Adrenal gland (tissue), 9 donors: ENCODE measurements at regions not wholly inside any gene's neighbourhood (a gene's known extent, or its start where the extent isn't known, plus 50 kb on each side); places are given as distances from the start of the nearest gene placed in this dataset.

ENCODE experiments used
- DNase-seq, 7 donors: peaks; one replicate each; pipeline ENCODE4 v3.0.0-alpha.2; 2019 to 2020
- H3K27ac ChIP-seq, 5 donors: fragments of 200-600 bp; sonication (generic) in 4 of 5; 1 replicate in 3 of 5; 2 replicates in 2 of 5; pipeline versions ENCODE4 v1.5.1 to v1.8.0; 2016 to 2020; ENCODE audit warnings: mild to moderate bottlenecking in 1 of 5
- H3K27me3 ChIP-seq: fragments of 200-600 bp; 2 replicates; pipeline ENCODE4 v1.8.0; 2021
- H3K36me3 ChIP-seq, 2 donors: fragments of 200-600 bp; replicated peaks in 1 of 2; 1 replicate in 1 of 2; 2 replicates in 1 of 2; pipeline versions ENCODE4 v1.5.1 to v1.8.0; 2018 to 2022
- H3K4me1 ChIP-seq, 2 donors: fragments of 200-600 bp; replicated peaks in 1 of 2; 1 replicate in 1 of 2; 2 replicates in 1 of 2; pipeline versions ENCODE4 v1.5.1 to v1.8.0; 2018 to 2021
- H3K4me3 ChIP-seq, 4 donors: fragments of 200-600 bp; sonication (generic) in 3 of 4; one replicate each; pipeline ENCODE4 v1.5.1; 2016 to 2018
- H3K9me3 ChIP-seq, 3 donors: fragments of 200-600 bp; sonication (generic) in 1 of 3; replicated peaks in 1 of 3; 1 replicate in 2 of 3; 2 replicates in 1 of 3; pipeline versions ENCODE4 v1.5.1 to v1.8.0; 2016 to 2021
- POLR2A ChIP-seq, 2 donors: fragments of 450-650 bp; IDR thresholded peaks; one replicate each; pipeline ENCODE4 v1.6.1; 2017; ENCODE audit warnings: antibody characterized with exemption in 2 of 2, mild to moderate bottlenecking in 2 of 2, moderate library complexity in 1 of 2
- WGBS, 4 donors: extraction: QIAGEN DNeasy Blood & Tissue Kit in 2 of 4; methylation state at CpG; one replicate each; pipeline versions ENCODE4 v1.1.5 to v1.1.7; 2013 to 2017; 5-methylcytosine and 5-hydroxymethylcytosine counted together
- intact Hi-C, 2 donors: fragments of 100-400 bp; cut with DNase I; formaldehyde crosslinking; loops; one replicate each; pipeline versions ENCODE4 v1.14.1 to v1.15.0; 2022 to 2023
- TF ChIP-seq, protein P1 (sequence below), 6 experiments: fragments of 450-650 bp in 4 of 6; fragments of 200-600 bp in 2 of 6; sonication (generic) in 1 of 6; IDR thresholded peaks; 1 replicate in 5 of 6; 2 replicates in 1 of 6; pipeline versions ENCODE4 v1.5.1 to v1.8.0; 2016 to 2021; ENCODE audit warnings: antibody characterized with exemption in 6 of 6, mild to moderate bottlenecking in 2 of 6, moderate library complexity in 1 of 6
- donor health status: healthy with polysubstance abuse.
- donor health status: Bipolar disorder and iron deficiency.
- donor health status: DM: yes; HTN: yes; CAD: no.
- donor health status: DM: no; HTN: no; CAD: no.
- donor health status: DM: no; HTN: no; CAD: no.

DNA sequence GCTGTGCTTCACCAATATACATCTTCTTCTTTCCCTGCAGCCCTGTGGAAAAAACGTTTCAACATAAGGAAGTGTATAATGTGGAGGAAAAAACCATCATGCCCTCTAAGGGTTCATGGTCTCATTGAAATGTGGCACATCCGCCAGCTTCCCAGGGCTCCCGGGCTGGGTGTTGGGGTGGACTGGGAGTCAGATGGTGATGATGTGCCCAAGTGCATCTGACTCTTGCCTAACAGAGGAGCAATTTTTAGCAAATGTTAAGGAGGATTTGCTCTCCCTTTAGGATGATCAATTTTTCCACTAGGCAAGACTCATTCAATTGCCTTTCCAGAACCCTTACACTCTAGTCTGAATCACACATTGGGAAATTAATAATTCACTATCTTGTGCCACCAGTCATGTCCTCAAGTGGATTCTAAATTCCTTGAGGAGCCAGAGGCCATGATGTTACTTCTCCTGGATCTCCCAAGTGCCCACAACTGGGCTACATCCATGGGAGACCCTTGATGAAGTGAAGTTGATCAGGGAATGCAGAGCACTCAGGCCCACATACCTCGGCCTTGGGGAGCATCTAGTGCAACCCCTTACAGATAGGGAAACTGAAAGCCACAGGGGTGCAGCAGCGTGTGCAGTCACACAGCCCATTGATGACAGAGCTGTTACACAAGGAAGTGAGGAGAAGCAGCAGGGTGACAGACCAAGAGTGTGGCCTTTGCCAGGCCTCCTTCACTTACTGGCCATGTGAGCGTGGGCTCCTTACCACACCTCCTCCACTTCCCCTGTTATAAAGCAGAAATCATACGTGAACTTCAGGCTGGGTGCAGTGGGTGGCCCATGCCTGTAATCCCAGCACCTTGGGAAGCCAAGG, 100.0 kb upstream of the SLC44A3 start:
- H3K4me3 ChIP-seq, result no peak overlapping the region
- intact Hi-C loops, result no loop called here
- H3K27ac ChIP-seq, result no peak overlapping the region
- WGBS, 4 donors, result 75 to 86% (median 76%) methylated on average over 6 to 7 of the region's 7 CpGs
- H3K9me3 ChIP-seq, result no peaks in the 10 kb centered on the region
- TF ChIP-seq POLR2A (IDR thresholded peaks at IDR 0.05), result no peak
- TF ChIP-seq, protein P1, sequence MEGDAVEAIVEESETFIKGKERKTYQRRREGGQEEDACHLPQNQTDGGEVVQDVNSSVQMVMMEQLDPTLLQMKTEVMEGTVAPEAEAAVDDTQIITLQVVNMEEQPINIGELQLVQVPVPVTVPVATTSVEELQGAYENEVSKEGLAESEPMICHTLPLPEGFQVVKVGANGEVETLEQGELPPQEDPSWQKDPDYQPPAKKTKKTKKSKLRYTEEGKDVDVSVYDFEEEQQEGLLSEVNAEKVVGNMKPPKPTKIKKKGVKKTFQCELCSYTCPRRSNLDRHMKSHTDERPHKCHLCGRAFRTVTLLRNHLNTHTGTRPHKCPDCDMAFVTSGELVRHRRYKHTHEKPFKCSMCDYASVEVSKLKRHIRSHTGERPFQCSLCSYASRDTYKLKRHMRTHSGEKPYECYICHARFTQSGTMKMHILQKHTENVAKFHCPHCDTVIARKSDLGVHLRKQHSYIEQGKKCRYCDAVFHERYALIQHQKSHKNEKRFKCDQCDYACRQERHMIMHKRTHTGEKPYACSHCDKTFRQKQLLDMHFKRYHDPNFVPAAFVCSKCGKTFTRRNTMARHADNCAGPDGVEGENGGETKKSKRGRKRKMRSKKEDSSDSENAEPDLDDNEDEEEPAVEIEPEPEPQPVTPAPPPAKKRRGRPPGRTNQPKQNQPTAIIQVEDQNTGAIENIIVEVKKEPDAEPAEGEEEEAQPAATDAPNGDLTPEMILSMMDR (IDR thresholded peaks at IDR 0.05), result no peak
- H3K36me3 ChIP-seq, result no peaks in the 10 kb centered on the region
- H3K27me3 ChIP-seq, result no peaks in the 10 kb centered on the region
- no peaks in the 10 kb centered on the region for H3K4me1 ChIP-seq
- DNase-seq, result peak in 2 of 7 donors; percentile 19 to 23

DNA sequence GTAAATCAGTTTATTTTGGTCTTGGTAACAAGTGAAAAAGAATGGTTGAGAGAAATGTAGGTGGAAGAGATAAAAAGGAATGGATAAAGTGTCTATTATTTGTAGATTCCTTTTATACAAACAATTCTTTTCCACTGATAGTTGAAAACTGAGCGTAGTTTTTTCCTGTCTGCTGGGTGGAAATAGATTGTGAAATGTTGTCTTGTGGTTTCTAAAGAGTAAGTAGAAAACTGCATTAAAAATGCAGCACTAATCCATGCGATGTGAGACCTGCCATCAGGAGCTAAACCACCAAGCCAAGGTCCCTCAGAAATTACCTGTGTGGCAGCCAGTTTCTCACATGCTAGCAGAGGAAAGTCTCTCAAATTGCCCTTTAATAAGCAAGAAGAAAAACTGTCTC, 103.2 kb upstream of the SLC44A3 start:
- no peak overlapping the region for H3K27ac ChIP-seq
- H3K27me3 ChIP-seq, result no peaks in the 10 kb centered on the region
- 68 to 76% (median 74%) methylated on average over 2 of the region's 2 CpGs for WGBS, 4 donors
- H3K4me3 ChIP-seq, result no peak overlapping the region
- intact Hi-C loops, result no loop called here
- no peak for DNase-seq
- H3K36me3 ChIP-seq, result no peaks in the 10 kb centered on the region
- TF ChIP-seq POLR2A (IDR thresholded peaks at IDR 0.05), result no peak
- TF ChIP-seq, protein P1 (IDR thresholded peaks at IDR 0.05), result no peak
- no peaks in the 10 kb centered on the region for H3K9me3 ChIP-seq
- peaks cover 0 to 3% of the 10 kb centered on the region in 2 donors for H3K4me1 ChIP-seq

DNA sequence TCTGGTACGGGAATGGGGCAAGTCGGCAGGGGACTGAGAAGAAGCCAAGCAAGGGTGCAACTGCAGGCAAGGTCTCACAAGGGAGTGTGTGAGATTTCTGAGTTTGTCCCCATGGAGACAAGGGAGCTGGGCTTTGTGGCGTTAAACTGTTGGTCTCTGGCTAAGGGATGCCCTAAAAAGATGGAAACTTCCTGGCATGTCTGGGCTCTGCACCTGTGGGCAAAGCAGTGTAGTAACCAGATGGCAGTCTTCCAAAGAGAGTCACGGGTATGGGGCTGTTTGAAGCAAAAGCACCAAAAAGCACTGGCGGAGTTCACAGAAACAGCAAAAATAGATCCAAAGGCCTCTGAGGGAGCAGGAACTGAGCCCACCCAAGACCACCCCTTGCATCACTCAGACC, 104.8 kb upstream of the SLC44A3 start:
- Histone ChIP-seq H3K4me1 (peaks cover 0 to 3% of the 10 kb centered on the region in 2 donors), H3K9me3 (no peaks in the 10 kb centered on the region), H3K27me3 (no peaks in the 10 kb centered on the region), H3K27ac (no peak overlapping the region), H3K36me3 (no peaks in the 10 kb centered on the region), H3K4me3 (no peak overlapping the region)
- intact Hi-C loops, result no loop called here
- no peak for DNase-seq
- TF ChIP-seq, protein P1 (IDR thresholded peaks at IDR 0.05), result no peak
- no peak for TF ChIP-seq POLR2A (IDR thresholded peaks at IDR 0.05)
- 86 to 95% (median 91%) methylated on average over 5 of the region's 5 CpGs for WGBS, 4 donors

DNA sequence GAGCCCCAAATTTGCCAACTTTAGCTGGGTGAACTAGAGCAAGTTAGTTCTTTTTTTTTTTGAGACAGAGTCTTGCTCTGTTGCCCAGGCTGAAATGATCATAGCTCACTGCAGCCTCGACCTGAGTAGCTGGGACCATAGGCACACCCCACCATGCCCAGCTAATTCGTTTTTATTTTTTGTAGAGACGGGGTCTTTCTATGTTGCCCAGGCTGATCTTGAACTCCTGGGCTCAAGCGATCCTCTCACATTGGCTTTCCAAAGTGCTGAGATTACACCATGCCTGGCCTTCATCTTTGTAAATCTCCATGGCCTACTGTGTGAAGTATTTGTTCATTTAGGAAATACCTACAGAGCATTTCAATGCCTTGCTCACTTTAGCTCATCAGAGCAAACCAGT, 105.6 kb upstream of the SLC44A3 start:
- TF ChIP-seq, protein P1 (IDR thresholded peaks at IDR 0.05), result no peak
- no peak for TF ChIP-seq POLR2A (IDR thresholded peaks at IDR 0.05)
- no peaks in the 10 kb centered on the region for H3K9me3 ChIP-seq
- H3K27me3 ChIP-seq, result no peaks in the 10 kb centered on the region
- H3K27ac ChIP-seq, result no peak overlapping the region
- WGBS, 4 donors, result 92 to 96% (median 94%) methylated on average over 4 of the region's 4 CpGs
- no peak for DNase-seq
- H3K4me3 ChIP-seq, result no peak overlapping the region
- intact Hi-C loops, result no loop called here
- H3K4me1 ChIP-seq, result peaks cover 0 to 3% of the 10 kb centered on the region in 2 donors
- H3K36me3 ChIP-seq, result no peaks in the 10 kb centered on the region
